ENCODE measurements at regions not wholly inside any gene's neighbourhood (a gene's known extent, or its start where the extent isn't known, plus 50 kb on each side); places are given as distances from the start of the nearest gene placed in this dataset.
A peak's percentile ranks its signal among the peaks of the same experiment; 100 is the strongest.

GRCh38 chr6:104349191-104349590, 510.5 kb downstream of the HACE1 start:
- intact Hi-C loops (cut with DNase I): no loop called here
- no peak for DNase-seq

GRCh38 chr6:104344223-104344622, 515.5 kb downstream of the HACE1 start:
- no peak for DNase-seq

GRCh38 chr6:104332364-104332763, 527.4 kb downstream of the HACE1 start:
- no peak for DNase-seq
- intact Hi-C loops (cut with DNase I): no loop called here

More at GRCh38 chr6:104344223-104344622, 515.5 kb downstream of the HACE1 start:
- intact Hi-C loops (cut with DNase I): no loop called here

- intact Hi-C loops (cut with DNase I): no loop called here
- peak in 1 of 10 donors; percentile 34 for DNase-seq
These were observed 533.3 kb downstream of the HACE1 start for GRCh38 chr6:104326173-104327001.

GRCh38 chr6:104325341-104326172, 534.2 kb downstream of the HACE1 start:
- intact Hi-C loops (cut with DNase I): no loop called here
- no peak for DNase-seq

GRCh38 chr6:104324301-104324700, 535.4 kb downstream of the HACE1 start:
- no peak for DNase-seq
- intact Hi-C loops (cut with DNase I): no loop called here

- intact Hi-C loops (cut with DNase I): no loop called here
- DNase-seq: no peak
These were observed 536.9 kb downstream of the HACE1 start for GRCh38 chr6:104322841-104323240.

GRCh38 chr6:104321301-104321700, 538.4 kb downstream of the HACE1 start:
- intact Hi-C loops (cut with DNase I): no loop called here
- no peak for DNase-seq

GRCh38 chr6:104320896-104321295, 538.8 kb downstream of the HACE1 start:
- no peak for DNase-seq
- intact Hi-C loops (cut with DNase I): no loop called here

- no peak for DNase-seq
- intact Hi-C loops (cut with DNase I): no loop called here
These were observed 546.9 kb downstream of the HACE1 start for GRCh38 chr6:104312851-104313250.

- intact Hi-C loops (cut with DNase I): no loop called here
- DNase-seq: no peak
These were observed 553.5 kb downstream of the HACE1 start for GRCh38 chr6:104306211-104306610.

GRCh38 chr6:104305206-104305605, 554.5 kb downstream of the HACE1 start:
- intact Hi-C loops (cut with DNase I): no loop called here
- DNase-seq: no peak

GRCh38 chr6:104301951-104302350, 557.8 kb downstream of the HACE1 start:
- intact Hi-C loops (cut with DNase I): no loop called here

GRCh38 chr6:104286641-104287040, 573.1 kb downstream of the HACE1 start:
- DNase-seq: no peak
- intact Hi-C loops (cut with DNase I): no loop called here

More at GRCh38 chr6:104301951-104302350, 557.8 kb downstream of the HACE1 start:
- DNase-seq: no peak

GRCh38 chr6:104284872-104285271, 574.8 kb downstream of the HACE1 start:
- intact Hi-C loops (cut with DNase I): no loop called here

GRCh38 chr6:104282581-104282980, 577.1 kb downstream of the HACE1 start:
- no peak for DNase-seq
- intact Hi-C loops (cut with DNase I): no loop called here

More at GRCh38 chr6:104284872-104285271, 574.8 kb downstream of the HACE1 start:
- DNase-seq: no peak

GRCh38 chr6:104281370-104281769, 578.3 kb downstream of the HACE1 start:
- DNase-seq: no peak
- intact Hi-C loops (cut with DNase I): no loop called here

GRCh38 chr6:104268389-104268788, 591.3 kb downstream of the HACE1 start:
- intact Hi-C loops (cut with DNase I): no loop called here
- no peak for DNase-seq

GRCh38 chr6:104266922-104267321, 592.8 kb downstream of the HACE1 start:
- intact Hi-C loops (cut with DNase I): no loop called here
- no peak for DNase-seq

GRCh38 chr6:104256646-104257045, 603.1 kb downstream of the HACE1 start:
- DNase-seq: no peak
- intact Hi-C loops (cut with DNase I): no loop called here

GRCh38 chr6:104253236-104253635, 606.5 kb downstream of the HACE1 start:
- intact Hi-C loops (cut with DNase I): no loop called here
- no peak for DNase-seq

GRCh38 chr6:104252276-104252675, 607.4 kb downstream of the HACE1 start:
- intact Hi-C loops (cut with DNase I): no loop called here
- no peak for DNase-seq
